Endothelial cell of umbilical vein (primary cell): ENCODE measurements at regions not wholly inside any gene's neighbourhood (a gene's known extent, or its start where the extent isn't known, plus 50 kb on each side); places are given as distances from the start of the nearest gene placed in this dataset.

Experiments
- BruUV-seq: library from RNA; stranded (reverse); fragments of 400-500 nt; replicated peaks from 2 replicates; lab custom pipeline; 2021; lab: Mats Ljungman, UMichigan
- CTCF ChIA-PET: fragments of 300-600, 350-600 bp; sonication (Branson Sonifier 250); formaldehyde crosslinking; loops from one replicate; lab custom pipeline; 2021; ENCODE audit warnings: antibody characterized with exemption, inconsistent platforms; lab: Charles Lee
- POLR2A ChIA-PET: fragments of 300-600, 350-600 bp; sonication (Branson Sonifier 250); formaldehyde crosslinking; loops from one replicate; lab custom pipeline; 2021; ENCODE audit warnings: antibody characterized with exemption, inconsistent platforms; lab: Charles Lee
- DNase-seq: peaks from one replicate; pipeline ENCODE4 v3.0.0-alpha.2; 2011; ENCODE audit warnings: low read depth, low spot score
- FAIRE-seq: peaks from 2 replicates; lab custom pipeline; 2011; peaks lifted over from hg19 to GRCh38; lab: Jason Lieb, UNC
- H2AFZ ChIP-seq: 2 replicates; pipeline ENCODE4 v1.6.0; 2012; ENCODE audit warnings: low read depth, low read length, control low read depth, inconsistent platforms
- H3K27ac ChIP-seq: 2 replicates; pipeline ENCODE4 v1.5.1; 2011; ENCODE audit warnings: low read depth, mild to moderate bottlenecking, control low read depth, low read length, moderate library complexity; ENCODE audit not compliant: insufficient read depth
- H3K27me3 ChIP-seq, 2 experiments: 2 replicates each; pipeline versions ENCODE4 v1.6.0 to v1.6.1; 2011; ENCODE audit warnings: low read length in 2 of 2, mixed read lengths in 1 of 2; ENCODE audit not compliant: control insufficient read depth in 2 of 2, insufficient read depth in 2 of 2
- H3K36me3 ChIP-seq, 2 experiments: 2 replicates in 1 of 2; 3 replicates in 1 of 2; pipeline ENCODE4 v1.5.1; 2011; ENCODE audit warnings: low read length in 2 of 2, mild to moderate bottlenecking in 1 of 2, moderate library complexity in 1 of 2; ENCODE audit not compliant: control insufficient read depth in 2 of 2, insufficient read depth in 2 of 2; ENCODE audit errors: extremely low read depth in 1 of 2
- H3K4me1 ChIP-seq: 3 replicates; pipeline ENCODE4 v1.5.1; 2011; ENCODE audit warnings: mild to moderate bottlenecking, low read length; ENCODE audit not compliant: control insufficient read depth, insufficient read depth; ENCODE audit errors: extremely low read depth
- H3K4me2 ChIP-seq: 2 replicates; pipeline ENCODE4 v1.6.1; 2011; ENCODE audit warnings: low read length, control low read depth, mixed read lengths; ENCODE audit not compliant: insufficient read depth
- H3K4me3 ChIP-seq, 3 experiments: fragments of 200-600 bp in 1 of 3; sonication (generic), shearing (Covaris generic) in 1 of 3; replicated peaks in 1 of 3; 2 replicates each; pipeline ENCODE4 v1.5.1; 2011 to 2016; ENCODE audit warnings: control low read depth in 3 of 3, low read length in 3 of 3, mild to moderate bottlenecking in 2 of 3, inconsistent platforms in 1 of 3, low read depth in 1 of 3, moderate library complexity in 1 of 3; ENCODE audit not compliant: insufficient read depth in 1 of 3
- H3K79me2 ChIP-seq: 2 replicates; pipeline ENCODE4 v1.6.0; 2012; ENCODE audit warnings: low read length, inconsistent platforms; ENCODE audit not compliant: control insufficient read depth, insufficient read depth
- H3K9ac ChIP-seq: replicated peaks from 2 replicates; pipeline ENCODE3; 2011; ENCODE audit warnings: low read length, control low read depth; ENCODE audit not compliant: insufficient read depth; ENCODE audit errors: extremely low read depth
- H3K9me1 ChIP-seq: replicated peaks from 3 replicates; pipeline ENCODE4 v1.6.0; 2011; ENCODE audit warnings: mild to moderate bottlenecking, low read length; ENCODE audit not compliant: control insufficient read depth, insufficient read depth; ENCODE audit errors: extremely low read depth
- H3K9me3 ChIP-seq: replicated peaks from 2 replicates; pipeline ENCODE4 v1.5.1; 2012; ENCODE audit warnings: low read length, inconsistent platforms; ENCODE audit not compliant: control insufficient read depth, insufficient read depth
- H4K20me1 ChIP-seq: replicated peaks from 2 replicates; pipeline ENCODE3; 2011; ENCODE audit warnings: mild to moderate bottlenecking, low read length; ENCODE audit not compliant: control insufficient read depth, insufficient read depth; ENCODE audit errors: extremely low read depth
- EZH2 ChIP-seq: IDR thresholded peaks from 2 replicates; pipeline ENCODE4 v1.6.1; 2012; ENCODE audit warnings: borderline replicate concordance, low read depth, mild to moderate bottlenecking, moderate library complexity, low read length, inconsistent platforms; ENCODE audit not compliant: severe bottlenecking
- FOS ChIP-seq: IDR thresholded peaks from 2 replicates; pipeline ENCODE4 v1.6.1; 2011; ENCODE audit warnings: mild to moderate bottlenecking, low read length, moderate library complexity, borderline replicate concordance; ENCODE audit not compliant: insufficient read depth
- GATA2 ChIP-seq: IDR thresholded peaks from 2 replicates; pipeline ENCODE4 v1.7.0; 2011; ENCODE audit warnings: low read depth, mild to moderate bottlenecking, moderate library complexity, mixed read lengths, low read length; ENCODE audit not compliant: insufficient read length, insufficient read depth
- MYC ChIP-seq: IDR thresholded peaks from one replicate; pipeline ENCODE4 v1.6.1; 2011; ENCODE audit warnings: mild to moderate bottlenecking, low read depth, low read length
- POLR2A ChIP-seq: IDR thresholded peaks from 2 replicates; pipeline ENCODE4 v1.6.1; 2012; ENCODE audit warnings: low read depth, mild to moderate bottlenecking, control low read depth, low read length
- POLR2AphosphoS5 ChIP-seq: IDR thresholded peaks from 2 replicates; pipeline ENCODE4 v1.6.1; 2012; ENCODE audit warnings: low read depth, mild to moderate bottlenecking, control low read depth, low read length, moderate library complexity; ENCODE audit not compliant: insufficient read depth
- dilution Hi-C: fragments of 300-500 bp; cut with MboI; formaldehyde crosslinking; loops from one replicate; pipeline ENCODE4 v1.15.0; 2019; ENCODE audit warnings: low sequenced_read_pairs; ENCODE audit not compliant: extremely low pct_ligation_motif_present
- intact Hi-C: fragments of 100-400 bp; cut with micrococcal nuclease; formaldehyde crosslinking; loops from one replicate; pipeline ENCODE4 v1.10.0; 2022
- TF ChIP-seq, protein P1 (sequence below): IDR thresholded peaks from 2 replicates; pipeline ENCODE4 v1.6.1; 2011; ENCODE audit not compliant: insufficient read depth, insufficient read length
- TF ChIP-seq, protein P2 (sequence below), 2 donors: IDR thresholded peaks; 1 replicate in 1 of 2; 2 replicates in 1 of 2; pipeline ENCODE4 v1.5.1; 2011; ENCODE audit warnings: low read length in 2 of 2, mild to moderate bottlenecking in 2 of 2, moderate library complexity in 2 of 2, control low read depth in 1 of 2, inconsistent platforms in 1 of 2, low read depth in 1 of 2; ENCODE audit not compliant: insufficient read depth in 1 of 2; ENCODE audit errors: extremely low read depth in 1 of 2

DNA sequence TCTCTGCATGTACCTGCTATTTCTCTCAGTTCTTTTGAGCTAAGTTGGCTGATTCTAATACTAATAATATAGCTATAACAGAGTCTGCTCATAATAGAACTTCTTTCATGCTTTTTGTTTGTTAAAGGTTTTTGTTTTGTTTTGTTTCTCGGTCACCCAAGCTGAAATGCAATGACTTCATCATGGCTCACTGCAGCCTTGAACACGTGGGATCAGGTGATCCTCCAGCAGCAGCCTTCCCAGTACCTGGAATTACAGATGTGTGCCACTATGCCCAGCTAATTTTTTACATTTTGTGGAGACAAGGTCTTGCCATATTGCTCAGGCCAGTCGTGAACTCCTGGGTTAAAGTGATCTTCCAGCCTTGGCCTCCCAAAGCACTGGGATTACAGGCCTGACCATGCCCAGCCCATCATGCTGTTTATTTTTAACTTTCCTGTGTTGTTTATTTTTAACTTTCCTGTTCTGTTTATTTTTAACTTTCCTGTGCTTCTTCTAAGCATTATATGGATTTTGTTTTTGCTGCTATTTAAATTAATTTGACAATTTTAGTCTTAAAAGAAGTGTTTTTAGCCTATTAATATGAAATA is 763.8 kb upstream of the CDH7 start:
- H3K27me3 ChIP-seq: no peaks in the 10 kb centered on the region
- CTCF ChIA-PET: no interaction called here
- no peak overlapping the region for H3K4me3 ChIP-seq
- TF ChIP-seq GATA2: no peak
- no peak for TF ChIP-seq MYC
- no peak for TF ChIP-seq FOS
- TF ChIP-seq POLR2A: no peak
- TF ChIP-seq, protein P1, sequence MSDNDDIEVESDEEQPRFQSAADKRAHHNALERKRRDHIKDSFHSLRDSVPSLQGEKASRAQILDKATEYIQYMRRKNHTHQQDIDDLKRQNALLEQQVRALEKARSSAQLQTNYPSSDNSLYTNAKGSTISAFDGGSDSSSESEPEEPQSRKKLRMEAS: no peak
- no peak for TF ChIP-seq EZH2
- TF ChIP-seq POLR2AphosphoS5: no peak
- TF ChIP-seq, protein P2, sequence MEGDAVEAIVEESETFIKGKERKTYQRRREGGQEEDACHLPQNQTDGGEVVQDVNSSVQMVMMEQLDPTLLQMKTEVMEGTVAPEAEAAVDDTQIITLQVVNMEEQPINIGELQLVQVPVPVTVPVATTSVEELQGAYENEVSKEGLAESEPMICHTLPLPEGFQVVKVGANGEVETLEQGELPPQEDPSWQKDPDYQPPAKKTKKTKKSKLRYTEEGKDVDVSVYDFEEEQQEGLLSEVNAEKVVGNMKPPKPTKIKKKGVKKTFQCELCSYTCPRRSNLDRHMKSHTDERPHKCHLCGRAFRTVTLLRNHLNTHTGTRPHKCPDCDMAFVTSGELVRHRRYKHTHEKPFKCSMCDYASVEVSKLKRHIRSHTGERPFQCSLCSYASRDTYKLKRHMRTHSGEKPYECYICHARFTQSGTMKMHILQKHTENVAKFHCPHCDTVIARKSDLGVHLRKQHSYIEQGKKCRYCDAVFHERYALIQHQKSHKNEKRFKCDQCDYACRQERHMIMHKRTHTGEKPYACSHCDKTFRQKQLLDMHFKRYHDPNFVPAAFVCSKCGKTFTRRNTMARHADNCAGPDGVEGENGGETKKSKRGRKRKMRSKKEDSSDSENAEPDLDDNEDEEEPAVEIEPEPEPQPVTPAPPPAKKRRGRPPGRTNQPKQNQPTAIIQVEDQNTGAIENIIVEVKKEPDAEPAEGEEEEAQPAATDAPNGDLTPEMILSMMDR (IDR thresholded peaks at IDR 0.05; ENCODE audit: extremely low read depth in 1 of 2, insufficient read depth in 1 of 2, low read depth in 1 of 2, low read length in 2 of 2): no peak
- dilution Hi-C loops (no loop called here), intact Hi-C loops (no loop called here)
- no TSS peak for BruUV-seq
- H3K9me1 ChIP-seq: no peaks in the 10 kb centered on the region
- no peaks in the 10 kb centered on the region for H3K79me2 ChIP-seq
- no peak for FAIRE-seq
- DNase-seq: no peak
- H2AFZ ChIP-seq: no peak overlapping the region
- no peak overlapping the region for H3K27ac ChIP-seq
- H4K20me1 ChIP-seq: no peaks in the 10 kb centered on the region
- H3K4me1 ChIP-seq: no peaks in the 10 kb centered on the region
- H3K9me3 ChIP-seq: peaks cover 2% of the 10 kb centered on the region
- H3K4me2 ChIP-seq: no peak overlapping the region
- no peak overlapping the region for H3K9ac ChIP-seq
- POLR2A ChIA-PET: no interaction called here
- H3K36me3 ChIP-seq: no peaks in the 10 kb centered on the region
